T-helper 2 cell treated with Interferon-gamma antibody and Interleukin-4, amounts not matched to agents 100 ng/mL and 5 ng/mL, for 36 hours (primary cell): ENCODE measurements at regions not wholly inside any gene's neighbourhood (a gene's known extent, or its start where the extent isn't known, plus 50 kb on each side); places are given as distances from the start of the nearest gene placed in this dataset.
"Not testable (repeated sequence)": the region's sequence is repeated elsewhere in the genome, so short reads cannot be mapped to it uniquely, and the experiment has no call there.

Experiments used
- intact Hi-C: fragments of 100-400 bp; cut with micrococcal nuclease; formaldehyde crosslinking; loops from one replicate; pipeline ENCODE4 v1.15.1; 2023

GRCh38 chr12:27133022-27133590 lies 50.7 kb upstream of the C12orf71 start:
- intact Hi-C loops: no loop called here

- intact Hi-C loops: loop anchor here (5.0 to 10.0 kb wide), 3 partner anchors 97 to 206 kb away; partner anchors contain the start of genes FGFR1OP2 and INTS13
Observed at GRCh38 chr12:27140478-27140969, 58.1 kb upstream of the C12orf71 start.

GRCh38 chr12:27142101-27142721 lies 59.8 kb upstream of the C12orf71 start:
- intact Hi-C loops: loop anchor here (2.0 to 10.0 kb wide), 5 partner anchors 37 to 207 kb away; partner anchors contain the start of genes FGFR1OP2 and INTS13

- intact Hi-C loops: loop anchor here (1.0 to 10.0 kb wide), 6 partner anchors 35 to 209 kb away; partner anchors contain the start of genes FGFR1OP2 and INTS13
Observed at GRCh38 chr12:27143256-27144069, 61.1 kb upstream of the C12orf71 start.

GRCh38 chr12:27145725-27146124 lies 63.3 kb upstream of the C12orf71 start:
- intact Hi-C loops: loop anchor here (10.0 kb wide), 1 partner anchor 211 kb away; the partner anchor contains the start of genes FGFR1OP2 and INTS13

- intact Hi-C loops: loop anchor here (10.0 kb wide), 1 partner anchor 214 kb away; the partner anchor contains the start of genes FGFR1OP2 and INTS13
Observed at GRCh38 chr12:27148373-27148772, 66.0 kb upstream of the C12orf71 start.

- intact Hi-C loops: loop anchor here (10.0 kb wide), 1 partner anchor 214 kb away; the partner anchor contains the start of genes FGFR1OP2 and INTS13
Observed at GRCh38 chr12:27148791-27149190, 66.4 kb upstream of the C12orf71 start.

GRCh38 chr12:27151479-27151878 lies 69.1 kb upstream of the C12orf71 start:
- intact Hi-C loops: no loop called here

GRCh38 chr12:27158297-27158696 lies 75.9 kb upstream of the C12orf71 start:
- intact Hi-C loops: no loop called here

GRCh38 chr12:27161458-27162228 lies 79.3 kb upstream of the C12orf71 start:
- intact Hi-C loops: loop anchor here (10.0 kb wide), 1 partner anchor 1273 kb away; no protein-coding TSS in a partner anchor

GRCh38 chr12:27162229-27162537 lies 79.8 kb upstream of the C12orf71 start:
- intact Hi-C loops: loop anchor here (10.0 kb wide), 1 partner anchor 1273 kb away; no protein-coding TSS in a partner anchor

GRCh38 chr12:27163048-27163715 lies 80.8 kb upstream of the C12orf71 start:
- intact Hi-C loops: loop anchor here (10.0 kb wide), 1 partner anchor 1272 kb away; no protein-coding TSS in a partner anchor

- intact Hi-C loops: loop anchor here (10.0 kb wide), 1 partner anchor 1271 kb away; no protein-coding TSS in a partner anchor
Observed at GRCh38 chr12:27163894-27164293, 80.2 kb upstream of the STK38L start.

- intact Hi-C loops: loop anchor here (10.0 kb wide), 1 partner anchor 1270 kb away; no protein-coding TSS in a partner anchor
Observed at GRCh38 chr12:27164330-27165040, 79.6 kb upstream of the STK38L start.

GRCh38 chr12:27165958-27166357 lies 78.1 kb upstream of the STK38L start:
- intact Hi-C loops: loop anchor here (10.0 kb wide), 1 partner anchor 1269 kb away; no protein-coding TSS in a partner anchor

GRCh38 chr12:27171494-27171893 lies 72.6 kb upstream of the STK38L start:
- intact Hi-C loops: not testable (repeated sequence)

GRCh38 chr12:27176765-27177164 lies 67.3 kb upstream of the STK38L start:
- intact Hi-C loops: loop anchor here (5.0 kb wide), 1 partner anchor 61 kb away; no protein-coding TSS in a partner anchor

- intact Hi-C loops: loop anchor here (2.0 to 5.0 kb wide), 2 partner anchors 35 to 60 kb away; no protein-coding TSS in a partner anchor
Observed at GRCh38 chr12:27177706-27178105, 66.4 kb upstream of the STK38L start.

GRCh38 chr12:27178255-27178654 lies 65.8 kb upstream of the STK38L start:
- intact Hi-C loops: loop anchor here (2.0 to 5.0 kb wide), 2 partner anchors 35 to 59 kb away; no protein-coding TSS in a partner anchor
